IPS DF 4.7 (cell line): ENCODE measurements at regions not wholly inside any gene's neighbourhood (a gene's known extent, or its start where the extent isn't known, plus 50 kb on each side); places are given as distances from the start of the nearest gene placed in this dataset.
"Not testable (repeated sequence)": the region's sequence is repeated elsewhere in the genome, so short reads cannot be mapped to it uniquely, and the experiment has no call there.

Experiments used
- DNase-seq: peaks from one replicate; pipeline ENCODE4 v3.0.0-alpha.2; 2013; ENCODE audit warnings: low spot score; ENCODE audit errors: extremely low read depth

DNA sequence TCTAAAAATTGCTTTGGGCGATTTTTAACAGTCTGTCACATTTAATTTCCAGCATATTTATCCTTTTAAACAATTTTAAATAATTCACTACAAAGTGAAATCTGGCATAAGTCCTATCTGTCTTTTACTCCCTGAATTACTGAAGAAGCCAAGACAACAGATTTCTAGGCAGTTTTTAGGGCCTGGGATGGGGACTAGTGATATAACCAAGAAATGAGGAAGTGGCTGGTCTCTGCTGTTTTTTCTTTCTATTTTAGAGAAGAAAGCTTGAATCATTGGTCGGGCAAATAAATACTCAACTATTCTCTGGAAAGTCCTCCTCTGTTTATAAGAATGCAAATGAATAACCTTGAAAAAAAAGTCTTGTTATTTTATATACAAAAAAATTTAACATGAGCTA is 79.7 kb upstream of the SSBP2 start:
- no peak for DNase-seq

- DNase-seq: no peak
These were observed 78.3 kb upstream of the SSBP2 start for GRCh38 chr5:81829242-81829641.

- no peak for DNase-seq
These were observed 76.6 kb upstream of the SSBP2 start for GRCh38 chr5:81827500-81827899.

DNA sequence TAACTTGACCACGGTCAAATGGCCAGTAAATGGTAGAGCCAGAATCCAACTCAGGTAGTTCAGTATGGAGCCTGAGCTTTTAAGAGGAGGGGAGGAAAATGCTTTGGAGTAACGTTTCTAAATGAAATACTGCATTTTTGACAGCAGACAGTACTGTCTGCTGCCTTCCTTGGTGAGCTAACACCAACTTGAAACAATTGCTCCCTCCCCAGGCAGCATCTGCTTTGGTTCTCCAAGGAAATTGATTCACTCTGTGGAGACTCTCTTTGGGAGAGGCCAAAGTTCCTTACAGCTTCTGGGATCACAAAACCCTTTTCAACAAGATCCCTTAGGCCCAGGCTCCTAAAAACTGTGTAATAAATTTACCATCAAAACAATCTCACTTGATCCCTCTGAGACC is 75.2 kb upstream of the SSBP2 start:
- no peak for DNase-seq

DNA sequence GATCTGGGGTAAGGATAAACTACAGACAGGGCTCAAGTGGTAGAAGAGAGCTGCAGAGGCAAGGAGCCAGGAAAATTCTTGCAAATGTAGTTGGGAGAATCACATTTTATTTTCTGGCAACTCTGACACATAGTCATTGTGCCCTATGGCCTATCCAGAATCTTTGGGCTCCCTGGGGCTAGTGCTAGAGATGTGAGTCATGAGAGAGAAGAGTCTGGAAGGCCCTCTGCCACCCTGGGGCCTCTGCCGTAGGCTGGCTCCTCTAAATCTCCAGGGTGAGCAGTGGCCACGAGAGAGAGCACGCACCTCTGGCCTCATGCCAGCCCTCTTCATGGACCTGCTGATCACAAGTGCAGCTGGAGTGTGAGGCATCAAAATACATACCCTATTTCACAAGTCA is 74.3 kb upstream of the SSBP2 start:
- no peak for DNase-seq

- DNase-seq: not testable (repeated sequence)
These were observed 72.8 kb upstream of the SSBP2 start for GRCh38 chr5:81823736-81824135.

- DNase-seq: no peak
These were observed 70.0 kb upstream of the SSBP2 start for GRCh38 chr5:81820863-81821262.

GRCh38 chr5:81820318-81820636 is 69.4 kb upstream of the SSBP2 start:
- DNase-seq: no peak

DNA sequence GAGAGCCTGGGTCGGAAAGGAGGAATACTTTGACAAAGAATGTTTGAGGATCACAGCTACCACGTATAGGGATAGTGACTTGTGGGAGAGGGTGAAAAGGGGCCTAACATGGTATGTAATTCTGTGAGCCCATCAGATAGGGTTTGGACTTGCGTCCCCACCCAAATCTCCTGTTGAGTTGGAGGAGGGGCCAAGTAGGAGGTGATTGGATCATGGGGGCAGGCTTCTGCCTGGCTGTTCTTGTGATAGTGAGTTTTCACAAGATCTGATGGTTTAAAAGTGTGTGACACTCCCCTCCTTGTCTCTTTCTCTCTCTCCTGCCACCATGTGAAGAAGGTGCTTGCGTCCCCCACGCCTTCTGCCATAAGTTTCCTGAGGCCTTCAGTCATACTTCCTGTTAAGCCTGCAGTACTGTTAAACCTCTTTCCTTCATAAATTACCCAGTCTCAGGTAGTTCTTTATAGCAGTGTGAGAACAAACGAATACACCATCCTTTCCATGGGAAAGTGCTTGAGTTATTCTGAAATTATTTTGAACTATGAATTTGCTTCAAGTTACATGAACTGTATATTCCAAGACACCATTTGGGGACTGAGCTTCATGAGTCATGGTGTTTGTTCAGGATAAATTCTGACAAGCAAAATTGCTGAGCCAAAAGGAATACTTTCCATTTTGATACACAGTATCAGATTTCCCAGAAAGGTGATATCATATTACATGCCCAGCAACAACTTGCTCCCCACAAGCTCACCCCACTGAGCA is 68.8 kb upstream of the SSBP2 start:
- DNase-seq: no peak

DNA sequence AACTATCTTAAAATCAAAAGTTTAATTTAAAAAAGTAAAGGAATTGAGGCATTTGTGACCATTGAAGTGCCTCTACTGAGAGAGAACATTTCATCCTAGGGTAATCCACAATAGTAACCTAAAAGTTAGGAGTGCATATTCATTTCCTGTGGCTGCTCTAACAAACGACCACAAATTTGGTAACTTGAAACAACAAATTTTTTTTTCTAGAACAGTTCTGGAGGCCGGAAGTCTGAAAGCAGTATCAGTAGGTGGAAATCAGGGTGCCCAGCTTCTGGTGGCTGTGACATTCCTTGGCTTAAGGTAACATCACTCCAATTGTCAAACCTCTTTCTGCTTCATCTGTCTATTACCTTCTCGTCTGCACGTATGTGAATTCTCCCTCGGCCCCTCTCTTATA is 67.1 kb upstream of the SSBP2 start:
- DNase-seq: no peak

- DNase-seq: no peak
These were observed 66.2 kb upstream of the SSBP2 start for GRCh38 chr5:81817086-81817485.

DNA sequence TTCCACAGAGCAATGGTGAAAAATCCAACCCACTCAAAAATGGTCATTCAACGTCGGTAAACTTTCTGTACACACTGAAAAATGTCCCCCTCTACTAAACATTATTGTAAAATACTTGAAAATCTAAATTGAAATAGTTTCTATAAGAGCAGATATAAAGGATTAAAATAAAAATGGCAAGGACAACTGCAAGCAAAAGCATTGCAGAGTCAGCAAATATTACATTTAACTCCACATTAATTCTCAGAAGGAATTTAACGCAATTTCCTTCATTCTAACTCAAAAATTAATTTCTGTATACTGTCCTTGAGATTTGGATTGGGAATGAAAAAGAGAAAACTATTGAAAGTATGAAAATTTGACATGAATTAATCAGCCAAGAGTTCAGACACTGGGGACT is 64.4 kb upstream of the SSBP2 start:
- DNase-seq: no peak

GRCh38 chr5:81808106-81808505 is 57.2 kb upstream of the SSBP2 start:
- no peak for DNase-seq

- DNase-seq: no peak
These were observed 54.2 kb upstream of the SSBP2 start for GRCh38 chr5:81805086-81805485.

DNA sequence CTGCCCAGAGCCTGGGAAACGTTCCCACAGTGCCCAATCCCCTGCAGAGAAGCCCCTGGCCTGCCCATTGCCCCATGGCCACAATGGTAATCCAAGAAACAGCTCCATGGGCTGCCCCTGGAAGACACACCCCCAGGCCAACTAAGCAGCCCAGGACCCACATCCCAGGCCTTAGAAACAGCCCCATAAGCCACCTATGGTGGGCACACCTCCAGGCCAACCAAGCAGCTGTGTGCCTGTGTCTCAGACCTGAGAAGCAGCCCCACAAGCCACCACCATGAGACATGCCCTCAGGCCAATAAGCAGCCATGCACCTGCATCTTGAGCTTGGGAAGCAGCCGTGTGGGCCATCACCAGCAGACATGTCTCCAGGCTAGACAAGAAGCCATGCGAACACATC is 52.9 kb upstream of the SSBP2 start:
- no peak for DNase-seq

DNA sequence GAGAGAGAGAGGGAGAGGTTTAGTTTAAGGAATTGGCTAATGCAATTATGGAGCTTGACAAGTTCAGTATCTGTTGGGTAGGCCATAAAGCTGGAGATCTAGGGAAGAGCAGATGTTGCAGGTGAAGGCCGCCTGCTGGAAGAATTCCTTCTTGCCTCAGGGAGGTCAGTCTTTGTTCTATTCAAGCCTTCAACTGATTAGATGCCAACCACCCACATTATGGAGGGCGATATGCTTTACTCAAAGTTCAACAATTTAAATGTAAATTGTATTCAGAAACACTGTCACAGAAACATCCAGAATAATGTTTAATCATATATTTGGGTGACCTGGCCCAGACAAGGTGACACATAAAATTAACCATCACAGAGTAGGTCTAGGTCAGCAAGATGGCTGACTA is 51.7 kb upstream of the SSBP2 start:
- no peak for DNase-seq

GRCh38 chr5:81802020-81802419 is 51.1 kb upstream of the SSBP2 start:
- no peak for DNase-seq

- no peak for DNase-seq
These were observed 49.9 kb upstream of the SSBP2 start for GRCh38 chr5:81800797-81801196.
